ENCODE measurements at regions not wholly inside any gene's neighbourhood (a gene's known extent, or its start where the extent isn't known, plus 50 kb on each side); places are given as distances from the start of the nearest gene placed in this dataset.

- Histone ChIP-seq H3K27ac (no peak overlapping the region), H3K4me3 (no peak overlapping the region), H3K36me3 (no peaks in the 10 kb centered on the region), H3K4me1 (no peaks in the 10 kb centered on the region), H3K9me3 (no peaks in the 10 kb centered on the region), H3K27me3 (no peaks in the 10 kb centered on the region)
- TF ChIP-seq, protein P1, sequence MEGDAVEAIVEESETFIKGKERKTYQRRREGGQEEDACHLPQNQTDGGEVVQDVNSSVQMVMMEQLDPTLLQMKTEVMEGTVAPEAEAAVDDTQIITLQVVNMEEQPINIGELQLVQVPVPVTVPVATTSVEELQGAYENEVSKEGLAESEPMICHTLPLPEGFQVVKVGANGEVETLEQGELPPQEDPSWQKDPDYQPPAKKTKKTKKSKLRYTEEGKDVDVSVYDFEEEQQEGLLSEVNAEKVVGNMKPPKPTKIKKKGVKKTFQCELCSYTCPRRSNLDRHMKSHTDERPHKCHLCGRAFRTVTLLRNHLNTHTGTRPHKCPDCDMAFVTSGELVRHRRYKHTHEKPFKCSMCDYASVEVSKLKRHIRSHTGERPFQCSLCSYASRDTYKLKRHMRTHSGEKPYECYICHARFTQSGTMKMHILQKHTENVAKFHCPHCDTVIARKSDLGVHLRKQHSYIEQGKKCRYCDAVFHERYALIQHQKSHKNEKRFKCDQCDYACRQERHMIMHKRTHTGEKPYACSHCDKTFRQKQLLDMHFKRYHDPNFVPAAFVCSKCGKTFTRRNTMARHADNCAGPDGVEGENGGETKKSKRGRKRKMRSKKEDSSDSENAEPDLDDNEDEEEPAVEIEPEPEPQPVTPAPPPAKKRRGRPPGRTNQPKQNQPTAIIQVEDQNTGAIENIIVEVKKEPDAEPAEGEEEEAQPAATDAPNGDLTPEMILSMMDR (IDR thresholded peaks at IDR 0.05 in 4 of 5, conservative IDR thresholded peaks at IDR 0.05 in 1 of 5): no peak
- no peak for TF ChIP-seq POLR2A (IDR thresholded peaks at IDR 0.05)
- intact Hi-C loops (cut with DNase I; ENCODE audit: low total_unique reads) (no loop called here), in situ Hi-C loops (cut with MboI; ENCODE audit: low sequenced_read_pairs in 4 of 4) (no loop called here)
- no peak for ATAC-seq
- DNase-seq: no peak
Observed at GRCh38 chr5:124973661-124974060, 227.2 kb upstream of the ZNF608 start.

- ATAC-seq (no peak), DNase-seq (no peak)
- TF ChIP-seq, protein P1 (IDR thresholded peaks at IDR 0.05 in 4 of 5, conservative IDR thresholded peaks at IDR 0.05 in 1 of 5): no peak
- TF ChIP-seq POLR2A (IDR thresholded peaks at IDR 0.05): no peak
- H3K27ac ChIP-seq: no peak overlapping the region
- intact Hi-C loops (cut with DNase I; ENCODE audit: low total_unique reads) (no loop called here), in situ Hi-C loops (cut with MboI; ENCODE audit: low sequenced_read_pairs in 4 of 4) (no loop called here)
- H3K4me1 ChIP-seq: no peaks in the 10 kb centered on the region
- no peaks in the 10 kb centered on the region for H3K9me3 ChIP-seq
- H3K4me3 ChIP-seq: no peak overlapping the region
- H3K36me3 ChIP-seq: no peaks in the 10 kb centered on the region
- H3K27me3 ChIP-seq: no peaks in the 10 kb centered on the region
Observed at GRCh38 chr5:124976086-124976485, 229.6 kb upstream of the ZNF608 start.

DNA sequence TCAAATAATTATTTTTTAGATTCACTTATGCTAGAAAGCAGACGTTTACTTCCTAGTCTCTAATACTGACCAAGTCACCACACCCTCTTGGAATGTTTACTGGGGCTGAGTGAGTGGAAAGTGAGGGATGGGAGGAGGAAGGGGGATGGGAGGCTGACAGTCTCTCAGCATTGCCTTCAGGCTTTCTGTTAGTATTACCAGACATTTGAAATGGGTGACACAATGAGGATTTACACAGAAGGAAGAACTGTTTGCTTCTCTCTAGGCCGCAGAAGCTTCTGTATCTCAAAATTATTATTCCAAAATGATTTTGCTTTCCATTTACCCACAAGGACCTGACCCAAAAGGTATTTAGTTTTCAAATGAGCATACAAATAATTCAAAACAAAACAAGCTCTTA lies 232.8 kb upstream of the ZNF608 start:
- Histone ChIP-seq H3K9me3 (no peaks in the 10 kb centered on the region), H3K27me3 (no peaks in the 10 kb centered on the region), H3K4me3 (no peak overlapping the region), H3K4me1 (no peaks in the 10 kb centered on the region), H3K27ac (no peak overlapping the region), H3K36me3 (no peaks in the 10 kb centered on the region)
- ATAC-seq (no peak), DNase-seq (no peak)
- intact Hi-C loops (cut with DNase I; ENCODE audit: low total_unique reads) (no loop called here), in situ Hi-C loops (cut with MboI; ENCODE audit: low sequenced_read_pairs in 4 of 4) (no loop called here)
- TF ChIP-seq POLR2A (IDR thresholded peaks at IDR 0.05): no peak
- TF ChIP-seq, protein P1 (IDR thresholded peaks at IDR 0.05 in 4 of 5, conservative IDR thresholded peaks at IDR 0.05 in 1 of 5): no peak

DNA sequence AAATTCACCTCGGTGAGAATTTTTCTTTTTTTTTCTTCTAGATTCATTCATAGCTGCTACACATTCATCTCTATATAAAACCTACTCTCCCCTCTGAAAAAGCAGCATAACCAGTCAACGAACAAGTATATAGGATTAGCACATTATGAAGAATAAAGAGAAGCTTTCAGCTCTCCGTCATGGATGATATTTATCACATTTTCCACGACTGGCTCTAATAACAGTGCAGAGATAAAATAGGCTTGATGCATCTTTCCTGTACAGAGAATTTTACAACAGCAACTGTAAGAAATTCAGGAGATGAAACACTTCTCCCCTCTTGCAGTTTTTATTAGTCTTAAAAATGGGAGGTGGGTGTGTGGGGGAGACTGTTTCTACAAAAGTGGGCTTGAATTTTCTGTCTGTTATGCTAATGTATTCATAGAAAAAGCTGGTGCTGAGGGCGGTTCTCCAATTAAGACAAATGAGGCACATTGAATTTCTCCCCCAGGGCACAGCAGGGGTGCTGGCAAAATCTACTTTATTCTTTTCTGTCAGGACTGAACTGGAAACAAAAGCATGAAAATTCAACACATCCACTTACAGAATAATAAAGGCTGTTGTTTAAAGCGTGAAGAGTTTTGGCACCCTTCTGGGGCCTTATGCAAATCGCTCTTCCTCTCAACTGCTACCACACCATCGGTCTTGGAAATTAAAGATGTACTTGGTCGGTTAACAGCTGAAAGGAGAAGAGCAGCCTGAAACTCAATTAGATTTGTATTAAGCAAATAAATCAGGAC lies 233.9 kb upstream of the ZNF608 start:
- H3K4me1 ChIP-seq: no peaks in the 10 kb centered on the region
- no peak overlapping the region for H3K27ac ChIP-seq
- no peaks in the 10 kb centered on the region for H3K9me3 ChIP-seq
- H3K4me3 ChIP-seq: no peak overlapping the region
- in situ Hi-C loops (cut with MboI; ENCODE audit: low sequenced_read_pairs in 4 of 4) (no loop called here), intact Hi-C loops (cut with DNase I; ENCODE audit: low total_unique reads) (no loop called here)
- H3K27me3 ChIP-seq: no peaks in the 10 kb centered on the region
- no peak for TF ChIP-seq POLR2A (IDR thresholded peaks at IDR 0.05)
- TF ChIP-seq, protein P1 (IDR thresholded peaks at IDR 0.05 in 4 of 5, conservative IDR thresholded peaks at IDR 0.05 in 1 of 5): no peak
- ATAC-seq (no peak), DNase-seq (no peak)
- H3K36me3 ChIP-seq: no peaks in the 10 kb centered on the region

DNA sequence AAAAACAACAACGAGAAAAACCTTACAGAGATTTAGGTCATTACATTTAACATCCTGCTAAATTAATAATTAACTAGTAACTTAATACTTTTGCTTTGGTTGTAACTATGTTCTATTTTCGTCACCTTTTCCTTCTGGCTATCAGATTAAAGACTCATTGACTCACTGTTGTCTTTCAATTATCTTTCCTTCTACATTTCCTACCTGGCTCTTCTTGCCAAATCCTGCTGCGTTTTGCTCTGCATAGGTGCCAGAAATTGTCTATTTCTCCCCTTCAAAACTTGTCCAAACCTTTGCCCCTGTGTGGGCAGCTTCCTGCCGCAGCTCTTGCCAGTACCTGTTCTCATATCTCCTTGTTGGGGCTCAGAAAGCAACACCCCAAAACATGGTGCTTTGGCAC lies 235.5 kb upstream of the ZNF608 start:
- Histone ChIP-seq H3K4me1 (no peaks in the 10 kb centered on the region), H3K9me3 (no peaks in the 10 kb centered on the region), H3K27me3 (no peaks in the 10 kb centered on the region), H3K4me3 (no peak overlapping the region), H3K27ac (no peak overlapping the region), H3K36me3 (no peaks in the 10 kb centered on the region)
- in situ Hi-C loops (cut with MboI; ENCODE audit: low sequenced_read_pairs in 4 of 4) (no loop called here), intact Hi-C loops (cut with DNase I; ENCODE audit: low total_unique reads) (no loop called here)
- ATAC-seq (no peak), DNase-seq (no peak)
- TF ChIP-seq POLR2A (IDR thresholded peaks at IDR 0.05): no peak
- TF ChIP-seq, protein P1 (IDR thresholded peaks at IDR 0.05 in 4 of 5, conservative IDR thresholded peaks at IDR 0.05 in 1 of 5): no peak

All from gastrocnemius medialis (tissue), 4 donors.